Brain microvascular endothelial cell (primary cell): ENCODE measurements at regions not wholly inside any gene's neighbourhood (a gene's known extent, or its start where the extent isn't known, plus 50 kb on each side); places are given as distances from the start of the nearest gene placed in this dataset.

Experiments used
- DNase-seq: peaks from one replicate; pipeline ENCODE4 v3.0.0-alpha.2; 2020
- H3K27ac ChIP-seq: fragments of 250-450 bp; sonication (Bioruptor Pico); 2 replicates; pipeline ENCODE4 v1.5.1; 2020; ENCODE audit warnings: mild to moderate bottlenecking, moderate library complexity
- H3K27me3 ChIP-seq: fragments of 250-450 bp; sonication (Bioruptor Pico); replicated peaks from 2 replicates; pipeline ENCODE4 v1.5.1; 2020; ENCODE audit warnings: mild to moderate bottlenecking
- H3K36me3 ChIP-seq: fragments of 250-450 bp; sonication (Bioruptor Pico); replicated peaks from 2 replicates; pipeline ENCODE4 v1.5.1; 2020; ENCODE audit warnings: mild to moderate bottlenecking
- H3K4me3 ChIP-seq: 2 replicates; pipeline ENCODE4 v1.5.1; 2011; ENCODE audit warnings: low read depth, mild to moderate bottlenecking, control low read depth, low read length, moderate library complexity
- CTCF ChIP-seq: IDR thresholded peaks from 2 replicates; pipeline ENCODE4 v1.5.1; 2011; ENCODE audit warnings: low read depth, mild to moderate bottlenecking, moderate library complexity, low read length, control low read depth, inconsistent platforms; ENCODE audit errors: missing control alignments
- in situ Hi-C: cut with HindIII; loops from 2 replicates; pipeline ENCODE4 v1.10.0; 2017; ENCODE audit warnings: low sequenced_read_pairs, low pct_ligation_motif_present

- Histone ChIP-seq H3K27me3 (no peaks in the 10 kb centered on the region), H3K36me3 (no peaks in the 10 kb centered on the region), H3K4me3 (no peak overlapping the region), H3K27ac (peak overlapping the region; percentile 30)
- DNase-seq: peak; percentile 79
- in situ Hi-C loops: no loop called here
- TF ChIP-seq CTCF: no peak
These were observed 227.4 kb downstream of the ESM1 start for GRCh38 chr5:54758038-54758437.

GRCh38 chr5:54757541-54757940 is 227.9 kb downstream of the ESM1 start:
- no peak for TF ChIP-seq CTCF
- Histone ChIP-seq H3K27me3 (no peaks in the 10 kb centered on the region), H3K4me3 (no peak overlapping the region), H3K27ac (peak overlapping the region; percentile 30), H3K36me3 (no peaks in the 10 kb centered on the region)
- DNase-seq: no peak
- in situ Hi-C loops: no loop called here

GRCh38 chr5:54756796-54757402 is 228.5 kb downstream of the ESM1 start:
- TF ChIP-seq CTCF: no peak
- no peak overlapping the region for H3K4me3 ChIP-seq
- in situ Hi-C loops: no loop called here
- no peaks in the 10 kb centered on the region for H3K27me3 ChIP-seq
- H3K36me3 ChIP-seq: no peaks in the 10 kb centered on the region
- DNase-seq: no peak
- H3K27ac ChIP-seq: no peak overlapping the region

- H3K4me3 ChIP-seq: no peak overlapping the region
- in situ Hi-C loops: no loop called here
- no peak overlapping the region for H3K27ac ChIP-seq
- H3K36me3 ChIP-seq: no peaks in the 10 kb centered on the region
- H3K27me3 ChIP-seq: no peaks in the 10 kb centered on the region
- no peak for TF ChIP-seq CTCF
- DNase-seq: no peak
These were observed 229.1 kb downstream of the ESM1 start for GRCh38 chr5:54756301-54756700.

- Histone ChIP-seq H3K27me3 (no peaks in the 10 kb centered on the region), H3K27ac (no peak overlapping the region), H3K4me3 (no peak overlapping the region), H3K36me3 (no peaks in the 10 kb centered on the region)
- in situ Hi-C loops: no loop called here
- no peak for TF ChIP-seq CTCF
- no peak for DNase-seq
These were observed 230.5 kb downstream of the ESM1 start for GRCh38 chr5:54754878-54755277.

GRCh38 chr5:54754420-54754819 is 231.0 kb downstream of the ESM1 start:
- TF ChIP-seq CTCF: no peak
- DNase-seq: no peak
- H3K4me3 ChIP-seq: no peak overlapping the region
- in situ Hi-C loops: no loop called here
- no peak overlapping the region for H3K27ac ChIP-seq
- no peaks in the 10 kb centered on the region for H3K27me3 ChIP-seq
- no peaks in the 10 kb centered on the region for H3K36me3 ChIP-seq
